B cell (primary cell): ENCODE measurements at regions not wholly inside any gene's neighbourhood (a gene's known extent, or its start where the extent isn't known, plus 50 kb on each side); places are given as distances from the start of the nearest gene placed in this dataset.

ENCODE experiments used
- CTCF ChIP-seq: fragments of 200-600 bp; IDR thresholded peaks from one replicate; pipeline ENCODE4 v1.8.0; 2022; ENCODE audit warnings: antibody characterized with exemption, mild to moderate bottlenecking
- EZH2 ChIP-seq: IDR thresholded peaks from 2 replicates; pipeline ENCODE4 v1.6.1; 2012; ENCODE audit warnings: borderline replicate concordance, low read depth, mild to moderate bottlenecking, moderate library complexity, low read length; ENCODE audit not compliant: insufficient read depth, poor library complexity, severe bottlenecking

DNA sequence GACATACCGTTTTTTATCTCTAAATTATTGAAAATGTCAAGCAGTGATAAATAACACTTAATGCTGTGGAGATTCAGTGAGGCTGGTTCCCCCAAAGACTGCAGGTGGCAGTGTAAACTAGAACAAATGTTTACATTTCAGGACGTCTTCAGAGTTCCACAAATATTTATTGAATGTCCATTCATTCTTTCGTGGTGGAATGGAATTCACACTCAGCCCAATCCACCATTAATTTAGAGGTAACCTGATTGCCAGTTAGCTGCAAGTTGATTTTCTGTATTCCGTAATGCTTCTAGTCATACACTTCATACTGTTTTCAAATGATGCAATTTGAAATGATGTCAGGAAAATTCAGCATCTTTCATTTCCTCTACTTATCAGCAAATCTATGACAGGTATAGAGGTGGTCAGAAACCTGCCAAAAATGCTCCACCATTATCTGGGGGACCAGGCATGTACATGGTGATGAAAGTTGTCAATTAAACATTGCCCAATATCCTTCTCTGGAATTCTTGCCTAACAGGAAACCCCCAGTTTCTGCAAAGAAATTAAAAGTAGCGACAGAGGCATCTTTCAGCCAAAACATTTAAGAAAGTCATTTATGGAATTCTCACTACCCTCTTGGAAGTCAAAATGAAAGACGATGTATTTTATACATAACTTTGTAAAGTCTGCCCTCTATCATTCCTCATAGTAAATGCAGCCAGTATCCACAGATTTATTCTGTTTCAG lies 94.3 kb upstream of the BMAL1 start:
- TF ChIP-seq CTCF (peak; percentile 48), EZH2 (no peak)
